GM04504 (cell line): ENCODE measurements at regions not wholly inside any gene's neighbourhood (a gene's known extent, or its start where the extent isn't known, plus 50 kb on each side); places are given as distances from the start of the nearest gene placed in this dataset.
A peak's percentile ranks its signal among the peaks of the same experiment; 100 is the strongest.
"Not testable (repeated sequence)": the region's sequence is repeated elsewhere in the genome, so short reads cannot be mapped to it uniquely, and the experiment has no call there.

ENCODE experiments used
- DNase-seq: peaks from one replicate; pipeline ENCODE4 v3.0.0-alpha.2; 2012; ENCODE audit warnings: low read depth

GRCh38 chr6:163719028-163719742 is 304.7 kb downstream of the QKI start:
- no peak for DNase-seq

- no peak for DNase-seq
These were observed 304.0 kb downstream of the QKI start for GRCh38 chr6:163718537-163718936.

DNA sequence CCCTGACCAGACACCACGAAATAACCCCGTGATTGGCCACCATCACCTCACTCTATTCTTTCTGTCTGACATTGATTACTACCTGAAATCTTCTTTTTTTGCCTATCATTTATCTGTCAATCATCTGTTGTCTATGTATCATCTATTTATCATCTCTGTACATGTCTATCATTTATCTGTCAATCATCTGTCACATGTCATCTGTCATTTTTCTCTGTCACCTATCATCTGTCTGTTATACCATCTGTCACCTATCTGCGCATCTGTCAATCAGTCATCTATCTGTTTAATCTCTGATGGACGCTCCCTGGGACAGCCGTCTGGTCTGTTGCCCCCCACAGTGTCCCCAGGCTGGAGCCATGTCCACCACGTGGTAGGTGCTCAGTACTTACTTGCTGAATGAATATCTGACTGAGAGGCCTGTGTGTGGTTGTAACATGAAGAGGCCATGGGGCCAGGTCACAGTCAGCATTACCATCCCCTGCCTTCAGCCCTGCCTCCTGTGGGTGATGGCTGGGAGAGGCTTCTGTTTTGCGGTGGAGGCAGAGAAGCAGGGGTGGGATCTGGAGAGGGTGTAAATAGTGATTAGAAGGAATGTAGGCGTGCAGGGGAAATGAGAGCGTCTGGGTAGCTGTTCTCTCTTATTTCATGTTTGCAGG is 302.7 kb downstream of the QKI start:
- DNase-seq = no peak

DNA sequence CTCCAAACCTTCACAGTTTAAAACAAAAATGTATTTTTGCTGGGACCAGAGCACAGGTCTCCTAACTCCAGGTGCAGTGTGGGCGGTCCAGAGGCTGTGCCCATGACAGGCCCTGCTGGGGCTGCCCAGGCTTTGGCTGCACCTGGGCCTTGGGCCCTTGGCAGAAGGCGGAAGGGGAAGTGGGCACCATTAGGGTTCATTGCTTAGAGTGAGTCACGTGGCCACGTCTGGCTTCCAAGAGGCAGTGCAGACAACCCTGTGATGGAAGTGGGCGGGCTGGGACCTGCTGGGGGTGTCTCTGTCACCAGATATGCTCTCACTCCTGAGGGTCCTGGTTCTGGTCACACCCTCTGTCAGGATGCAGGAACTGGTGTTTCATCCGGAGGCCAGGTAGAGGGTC is 302.2 kb downstream of the QKI start:
- no peak for DNase-seq

DNA sequence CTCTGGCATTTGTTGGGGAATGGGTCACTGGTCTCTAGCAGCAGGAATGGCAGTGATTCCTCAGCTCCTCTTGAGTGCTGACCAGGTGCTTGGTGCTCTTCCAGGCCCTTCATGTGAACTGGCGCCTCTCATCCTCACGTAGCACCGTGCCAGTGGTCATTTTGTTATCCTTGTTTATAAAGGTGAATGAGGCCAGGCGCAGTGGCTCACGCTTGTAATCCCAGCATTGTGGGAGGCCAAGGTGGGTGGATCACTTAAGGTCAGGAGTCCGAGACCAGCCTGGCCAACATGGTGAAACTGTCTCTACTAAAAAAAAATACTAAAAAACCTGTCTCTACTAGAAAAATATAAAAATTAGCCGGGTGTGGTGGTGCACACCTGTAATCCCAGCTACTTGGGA is 301.3 kb downstream of the QKI start:
- no peak for DNase-seq

DNA sequence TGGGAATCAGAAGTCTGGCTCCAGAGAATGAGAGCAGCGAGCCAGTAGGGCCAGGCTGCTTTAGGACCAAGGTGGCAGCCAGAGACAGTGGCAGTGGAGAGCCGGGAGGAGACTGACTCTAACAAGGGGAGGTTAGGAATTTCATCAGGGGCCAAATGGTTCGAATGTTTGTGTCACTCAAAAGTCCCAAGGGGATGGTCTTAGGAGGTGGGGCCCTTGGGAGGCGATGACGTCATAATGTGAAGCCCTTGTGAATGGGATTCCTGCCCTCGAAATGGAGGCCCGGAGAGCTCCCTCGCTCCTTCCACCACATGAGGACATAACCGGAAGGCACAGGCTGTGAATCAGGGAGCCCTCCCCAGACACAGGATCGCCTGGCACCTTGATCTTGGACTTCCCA is 299.7 kb downstream of the QKI start:
- DNase-seq = no peak

- DNase-seq = no peak
These were observed 298.5 kb downstream of the QKI start for GRCh38 chr6:163712981-163713380.

DNA sequence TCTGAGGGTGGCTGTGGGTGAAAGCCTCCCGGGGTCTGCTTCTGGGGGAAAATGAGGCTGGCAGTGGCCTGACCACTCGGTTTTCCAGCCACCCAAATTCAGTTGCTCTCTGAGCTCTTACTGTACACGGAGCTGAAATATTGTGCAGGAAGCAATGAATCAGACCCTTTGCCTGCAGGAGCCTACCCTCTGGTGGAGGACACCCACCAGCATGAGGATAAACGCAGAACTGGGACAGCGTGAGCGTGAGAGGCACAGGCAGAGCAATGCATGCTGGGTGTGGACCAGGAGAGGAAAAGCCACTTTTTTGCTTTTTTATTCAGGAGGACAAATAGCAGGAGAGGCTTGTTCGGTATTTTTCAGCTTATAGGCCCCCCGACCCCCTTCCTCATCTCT is 298.0 kb downstream of the QKI start:
- no peak for DNase-seq

GRCh38 chr6:163711615-163712565 is 297.4 kb downstream of the QKI start:
- DNase-seq = peak; percentile 21

DNA sequence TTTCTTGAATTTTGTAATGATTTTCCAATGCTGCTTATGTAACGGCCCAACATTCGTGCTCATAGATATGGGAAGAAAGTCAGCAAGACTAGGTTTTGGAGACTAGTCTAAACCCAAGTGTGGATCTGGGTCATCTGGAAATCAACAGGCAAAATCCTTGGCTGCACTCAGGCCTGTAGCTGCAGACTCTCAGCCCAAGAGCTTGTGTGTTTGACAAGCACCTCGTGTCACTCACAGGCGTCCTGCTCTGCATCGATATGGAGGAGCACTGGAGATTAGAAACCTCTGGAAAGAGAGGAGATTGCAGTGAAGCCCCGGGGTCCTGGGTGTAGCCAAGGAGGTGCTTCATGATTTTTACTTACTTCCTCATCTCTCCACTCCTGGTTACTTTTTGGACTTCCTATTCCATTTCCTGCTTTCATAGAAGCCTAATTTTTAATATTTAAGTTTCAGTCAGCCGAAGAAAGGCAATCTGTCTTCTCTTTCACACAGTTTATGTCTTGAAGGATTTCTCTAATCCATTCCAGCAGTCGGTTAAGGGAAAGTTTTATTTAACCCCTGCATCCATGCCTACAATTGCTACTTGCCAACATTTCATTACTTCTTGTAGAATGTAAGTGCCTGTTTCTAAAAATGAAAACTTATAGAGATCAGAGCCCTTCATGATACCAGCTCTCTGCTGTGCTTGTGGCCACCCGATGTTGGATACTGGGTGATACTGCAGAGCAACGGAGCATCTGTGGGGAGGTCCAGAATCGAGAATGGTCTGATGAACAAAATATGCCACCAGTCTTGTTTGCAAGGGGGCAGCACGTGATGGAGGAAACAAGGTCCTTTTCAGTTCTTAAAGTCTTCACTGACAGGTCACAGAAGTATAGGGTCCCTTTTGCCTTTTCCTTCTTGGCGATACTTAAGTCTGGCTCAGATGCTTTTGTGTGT is 296.3 kb downstream of the QKI start:
- DNase-seq = no peak

DNA sequence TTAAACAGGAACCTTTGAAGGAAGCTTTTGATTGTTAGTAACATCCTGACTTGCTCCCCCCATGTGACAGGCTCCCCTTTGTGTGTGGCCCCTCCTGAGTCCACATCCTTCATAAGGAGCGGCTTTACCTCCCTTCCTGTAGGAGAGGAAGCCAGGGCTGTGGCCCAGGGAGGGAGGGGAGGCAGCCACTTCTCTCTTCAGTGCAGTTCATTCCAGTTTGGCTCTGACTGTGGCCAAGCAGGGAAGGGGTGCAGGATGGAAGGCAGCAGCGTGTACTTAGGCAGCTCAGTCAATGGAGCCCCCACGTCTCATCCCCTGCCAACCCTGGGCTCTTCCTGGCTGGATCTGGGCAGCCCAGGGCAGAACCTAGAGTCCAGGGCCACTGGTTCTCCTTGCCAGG is 295.2 kb downstream of the QKI start:
- no peak for DNase-seq

GRCh38 chr6:163709255-163709654 is 294.7 kb downstream of the QKI start:
- no peak for DNase-seq

GRCh38 chr6:163708466-163708865 is 293.9 kb downstream of the QKI start:
- no peak for DNase-seq

DNA sequence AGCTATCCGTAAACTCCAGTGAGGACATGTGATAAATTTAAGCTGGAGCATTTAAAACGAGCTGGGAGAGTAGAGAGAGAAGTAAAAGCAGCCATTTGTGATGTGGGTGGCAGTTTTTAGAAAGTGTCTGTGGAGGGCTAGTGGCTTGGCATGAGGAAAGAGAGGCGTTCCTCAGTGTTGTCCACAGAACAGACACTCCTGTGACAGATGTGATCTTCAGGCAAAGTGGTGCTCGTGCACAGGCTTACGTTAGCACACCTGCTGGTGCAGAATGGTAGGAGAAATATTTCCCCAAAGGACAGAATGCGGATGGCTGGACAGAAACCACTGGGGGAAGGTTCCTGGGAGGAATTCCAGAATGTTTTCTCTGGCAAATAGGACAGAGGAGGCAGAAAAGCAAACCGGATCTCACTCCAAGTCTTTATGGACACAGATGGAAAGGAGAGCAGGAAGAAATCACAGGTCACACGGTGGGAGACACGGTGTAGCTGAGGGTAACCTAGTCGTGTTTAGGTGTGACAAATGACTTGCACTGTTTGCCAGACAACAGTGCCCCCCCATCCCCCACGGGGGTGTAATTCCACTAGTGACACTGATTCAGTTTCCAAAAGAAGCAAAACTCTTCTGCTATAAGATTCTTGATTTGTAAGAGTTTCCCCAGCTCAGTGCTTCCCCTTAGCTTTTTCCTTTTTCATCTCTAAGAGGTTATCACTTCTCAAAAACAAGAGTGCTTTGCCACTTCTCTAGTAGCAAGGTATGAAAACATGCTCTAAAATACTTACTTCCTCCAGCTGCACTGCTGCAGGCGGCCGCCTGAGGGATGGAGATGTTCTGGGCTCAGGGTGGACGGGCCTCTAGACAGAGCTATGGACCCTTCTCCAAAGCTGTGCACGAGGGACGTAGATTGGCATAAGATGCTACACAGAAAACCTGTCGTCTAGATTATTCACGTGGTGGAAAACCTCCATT is 293.2 kb downstream of the QKI start:
- no peak for DNase-seq

GRCh38 chr6:163706500-163707087 is 292.1 kb downstream of the QKI start:
- DNase-seq = no peak

- no peak for DNase-seq
These were observed 291.4 kb downstream of the QKI start for GRCh38 chr6:163705923-163706322.

GRCh38 chr6:163702736-163703135 is 288.2 kb downstream of the QKI start:
- no peak for DNase-seq

- no peak for DNase-seq
These were observed 287.2 kb downstream of the QKI start for GRCh38 chr6:163701762-163702161.

- DNase-seq = no peak
These were observed 283.6 kb downstream of the QKI start for GRCh38 chr6:163698086-163698485.

DNA sequence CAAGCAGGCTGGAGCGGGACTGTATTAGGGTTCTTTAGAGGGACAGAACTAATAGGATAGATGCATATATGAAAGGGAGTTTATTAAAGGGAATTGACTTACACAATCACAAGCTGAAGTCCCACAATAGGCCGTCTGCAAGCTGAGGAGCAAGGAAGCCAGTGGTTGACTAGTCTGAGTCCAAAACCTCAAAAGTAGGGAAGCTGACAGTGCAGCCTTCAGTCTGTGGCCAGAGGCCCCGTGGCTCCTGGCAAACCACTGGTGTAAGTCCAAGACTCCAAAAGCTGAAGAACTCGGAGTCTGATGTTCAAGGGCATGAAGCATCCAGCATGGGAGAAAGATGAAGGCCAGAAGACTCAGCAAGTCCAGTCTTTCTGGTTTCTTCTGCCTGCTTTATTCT is 281.8 kb downstream of the QKI start:
- not testable (repeated sequence) for DNase-seq
